Breast epithelium (tissue), 3 donors: ENCODE measurements at regions not wholly inside any gene's neighbourhood (a gene's known extent, or its start where the extent isn't known, plus 50 kb on each side); places are given as distances from the start of the nearest gene placed in this dataset.

Source experiments
- POLR2A ChIP-seq: fragments of 450-650 bp; IDR thresholded peaks from one replicate; pipeline ENCODE4 v1.6.1; 2016; ENCODE audit warnings: antibody characterized with exemption, mild to moderate bottlenecking, moderate library complexity
- POLR2AphosphoS5 ChIP-seq, 3 donors: sonication (generic); formaldehyde crosslinking; IDR thresholded peaks; one replicate each; pipeline ENCODE4 v1.6.1; 2017; ENCODE audit warnings: antibody characterized with exemption in 3 of 3
- TF ChIP-seq, protein P1 (sequence below), 3 donors: fragments of 450-650 bp; IDR thresholded peaks; one replicate each; pipeline ENCODE4 v1.5.1; 2016 to 2017; ENCODE audit warnings: antibody characterized with exemption in 3 of 3, mild to moderate bottlenecking in 3 of 3, moderate library complexity in 3 of 3

DNA sequence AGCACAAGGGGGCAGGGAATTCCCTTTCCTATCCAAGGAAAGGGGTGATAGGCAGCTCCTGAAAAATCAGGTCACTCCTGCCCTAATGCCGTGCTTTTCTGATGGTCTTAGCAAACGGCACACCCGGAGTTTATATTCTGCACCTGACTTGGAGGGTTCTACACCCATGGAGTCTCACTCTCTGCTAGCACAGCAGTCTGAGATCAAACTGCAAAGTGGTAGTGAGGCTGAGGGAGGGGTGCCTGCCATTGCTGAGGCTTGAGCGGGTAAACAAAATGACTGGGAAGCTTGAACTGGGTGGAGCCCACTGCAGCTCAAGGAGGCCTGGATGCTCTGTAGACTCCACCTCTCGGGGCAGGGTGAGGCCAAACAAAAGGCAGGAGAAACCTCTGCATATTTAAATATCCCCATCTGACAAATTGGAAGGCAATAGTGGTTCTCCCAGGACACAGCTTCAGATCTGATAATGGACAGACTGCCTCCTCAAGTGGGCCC, 194.7 kb downstream of the OR4A47 start:
- no peak for TF ChIP-seq POLR2A
- TF ChIP-seq, protein P1, sequence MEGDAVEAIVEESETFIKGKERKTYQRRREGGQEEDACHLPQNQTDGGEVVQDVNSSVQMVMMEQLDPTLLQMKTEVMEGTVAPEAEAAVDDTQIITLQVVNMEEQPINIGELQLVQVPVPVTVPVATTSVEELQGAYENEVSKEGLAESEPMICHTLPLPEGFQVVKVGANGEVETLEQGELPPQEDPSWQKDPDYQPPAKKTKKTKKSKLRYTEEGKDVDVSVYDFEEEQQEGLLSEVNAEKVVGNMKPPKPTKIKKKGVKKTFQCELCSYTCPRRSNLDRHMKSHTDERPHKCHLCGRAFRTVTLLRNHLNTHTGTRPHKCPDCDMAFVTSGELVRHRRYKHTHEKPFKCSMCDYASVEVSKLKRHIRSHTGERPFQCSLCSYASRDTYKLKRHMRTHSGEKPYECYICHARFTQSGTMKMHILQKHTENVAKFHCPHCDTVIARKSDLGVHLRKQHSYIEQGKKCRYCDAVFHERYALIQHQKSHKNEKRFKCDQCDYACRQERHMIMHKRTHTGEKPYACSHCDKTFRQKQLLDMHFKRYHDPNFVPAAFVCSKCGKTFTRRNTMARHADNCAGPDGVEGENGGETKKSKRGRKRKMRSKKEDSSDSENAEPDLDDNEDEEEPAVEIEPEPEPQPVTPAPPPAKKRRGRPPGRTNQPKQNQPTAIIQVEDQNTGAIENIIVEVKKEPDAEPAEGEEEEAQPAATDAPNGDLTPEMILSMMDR (IDR thresholded peaks at IDR 0.05), result no peak
- no peak for TF ChIP-seq POLR2AphosphoS5 (IDR thresholded peaks at IDR 0.05)
